HG03280 (cell line): ENCODE measurements at regions not wholly inside any gene's neighbourhood (a gene's known extent, or its start where the extent isn't known, plus 50 kb on each side); places are given as distances from the start of the nearest gene placed in this dataset.

ENCODE experiments used
- ATAC-seq: cut with Tn5 transposase; IDR thresholded peaks from one replicate; pipeline ENCODE4 v1.9.1; 2021; ENCODE audit warnings: mild to moderate bottlenecking, moderate library complexity; ENCODE audit not compliant: unreplicated experiment

- no peak for ATAC-seq
Observed at GRCh38 chr2:2751715-2752315, 420.7 kb upstream of the MYT1L start.

- no peak for ATAC-seq
Observed at GRCh38 chr2:2750867-2751714, 420.0 kb upstream of the MYT1L start.

DNA sequence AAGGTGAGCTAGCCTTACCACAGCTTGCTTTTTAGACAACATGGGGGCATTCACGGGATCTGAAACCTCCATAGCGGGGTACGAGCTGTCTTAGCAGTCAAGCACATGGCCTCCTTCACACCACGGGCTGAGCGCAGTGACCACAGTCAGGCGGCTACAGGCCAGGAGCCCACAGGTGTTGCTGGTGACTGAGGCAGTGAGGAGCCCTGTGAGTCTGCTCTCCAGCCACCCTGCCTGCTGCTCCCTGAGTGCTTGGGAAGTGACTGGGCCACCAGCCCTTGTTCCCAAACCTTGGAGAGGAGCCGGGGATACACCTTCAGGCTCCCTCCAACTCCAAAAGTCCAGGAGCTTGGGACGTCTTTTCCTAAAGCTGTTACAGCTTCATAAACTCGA, 418.1 kb upstream of the MYT1L start:
- ATAC-seq, result no peak

- no peak for ATAC-seq
Observed at GRCh38 chr2:2748399-2749205, 417.5 kb upstream of the MYT1L start.

- no peak for ATAC-seq
Observed at GRCh38 chr2:2747797-2748301, 416.8 kb upstream of the MYT1L start.

DNA sequence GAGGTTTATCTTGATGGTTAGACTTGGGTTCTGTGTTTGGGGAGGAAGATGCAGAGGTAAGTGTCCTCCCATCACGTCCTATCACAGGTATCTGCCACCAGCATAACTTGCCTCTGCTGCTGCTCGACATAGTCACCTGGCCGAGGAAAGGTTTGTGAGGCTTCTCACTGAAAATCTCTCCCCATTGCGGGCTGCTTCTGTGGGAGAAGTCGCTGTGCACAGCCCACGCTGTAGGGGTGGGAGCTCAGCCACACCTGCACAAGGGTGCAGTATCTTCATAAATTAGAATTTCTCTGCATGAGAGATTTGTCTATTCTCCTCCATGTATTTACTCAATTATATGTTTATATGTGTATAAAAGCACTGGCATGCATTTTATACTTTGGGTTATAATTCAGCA, 415.7 kb upstream of the MYT1L start:
- no peak for ATAC-seq

- no peak for ATAC-seq
Observed at GRCh38 chr2:2744958-2745715, 414.1 kb upstream of the MYT1L start.

GRCh38 chr2:2744107-2744506, 413.0 kb upstream of the MYT1L start:
- ATAC-seq, result no peak

GRCh38 chr2:2743164-2743571, 412.1 kb upstream of the MYT1L start:
- ATAC-seq, result no peak

GRCh38 chr2:2742726-2743125, 411.7 kb upstream of the MYT1L start:
- ATAC-seq, result no peak

- ATAC-seq, result no peak
Observed at GRCh38 chr2:2740238-2740775, 409.2 kb upstream of the MYT1L start.

DNA sequence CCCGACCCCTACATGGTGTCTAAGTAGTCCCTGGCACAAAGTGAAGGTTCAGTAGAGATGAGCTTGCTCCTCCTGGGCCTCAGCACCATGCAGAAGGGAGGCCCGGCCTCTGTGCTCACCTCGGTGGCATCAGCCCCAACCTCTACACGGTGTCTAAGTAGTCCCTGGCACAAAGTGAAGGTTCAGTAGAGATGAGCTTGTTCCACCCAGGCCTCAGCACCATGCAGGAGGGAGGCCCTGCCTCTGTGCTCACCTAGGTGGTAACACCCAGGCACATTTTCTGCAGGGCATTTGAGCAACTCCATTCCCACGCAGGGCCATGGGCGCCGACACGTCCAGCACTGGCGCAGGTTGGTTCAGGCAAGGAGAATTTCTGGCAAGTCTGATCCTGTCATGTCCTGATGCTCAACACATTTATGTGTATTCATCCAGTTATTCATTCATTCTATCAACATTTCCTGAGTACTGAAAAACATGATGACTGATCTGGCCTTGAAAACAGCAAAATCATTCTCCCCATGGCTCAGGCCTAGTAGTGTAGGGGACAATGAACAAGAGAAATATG, 408.2 kb upstream of the MYT1L start:
- no peak for ATAC-seq

- ATAC-seq, result no peak
Observed at GRCh38 chr2:2738684-2739083, 407.6 kb upstream of the MYT1L start.

DNA sequence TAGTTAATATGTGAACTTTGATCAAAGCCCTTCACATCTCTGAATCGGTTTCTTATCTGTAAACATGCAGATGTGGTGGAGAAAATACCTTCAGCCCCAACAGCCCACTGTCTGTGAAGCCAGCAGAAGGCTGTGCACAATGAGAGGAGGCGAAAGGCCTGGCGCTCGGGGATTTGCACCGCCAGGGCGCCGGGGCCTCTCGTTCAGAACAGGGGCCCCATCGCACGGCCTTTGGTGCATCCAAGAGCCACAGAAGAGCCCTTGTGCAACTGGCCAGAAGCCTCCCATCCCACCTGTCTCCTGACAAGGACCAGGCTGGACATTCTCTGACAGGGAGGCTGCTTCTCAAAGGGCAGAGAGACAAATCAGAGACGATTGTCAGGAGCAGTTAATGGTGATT, 407.2 kb upstream of the MYT1L start:
- ATAC-seq, result no peak

GRCh38 chr2:2735041-2735440, 404.0 kb upstream of the MYT1L start:
- no peak for ATAC-seq

DNA sequence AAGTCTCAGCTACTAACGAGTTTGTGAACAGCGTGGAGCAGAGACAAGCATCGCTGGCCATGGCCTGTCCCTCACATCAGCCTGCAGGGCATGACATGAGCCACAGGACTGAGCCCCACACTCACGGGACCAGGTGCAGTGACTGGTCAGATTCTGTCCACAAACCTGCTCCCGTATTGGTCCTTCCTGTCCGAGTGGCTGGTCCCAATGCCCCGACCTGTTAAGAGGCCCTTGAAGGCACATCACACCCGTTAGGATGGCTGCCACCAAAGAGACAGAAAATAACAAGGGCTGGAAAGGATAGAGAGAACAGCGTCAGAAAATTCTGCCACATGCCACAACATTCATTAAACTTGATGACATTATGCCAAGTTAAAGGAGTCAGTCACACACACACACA, 403.2 kb upstream of the MYT1L start:
- no peak for ATAC-seq

DNA sequence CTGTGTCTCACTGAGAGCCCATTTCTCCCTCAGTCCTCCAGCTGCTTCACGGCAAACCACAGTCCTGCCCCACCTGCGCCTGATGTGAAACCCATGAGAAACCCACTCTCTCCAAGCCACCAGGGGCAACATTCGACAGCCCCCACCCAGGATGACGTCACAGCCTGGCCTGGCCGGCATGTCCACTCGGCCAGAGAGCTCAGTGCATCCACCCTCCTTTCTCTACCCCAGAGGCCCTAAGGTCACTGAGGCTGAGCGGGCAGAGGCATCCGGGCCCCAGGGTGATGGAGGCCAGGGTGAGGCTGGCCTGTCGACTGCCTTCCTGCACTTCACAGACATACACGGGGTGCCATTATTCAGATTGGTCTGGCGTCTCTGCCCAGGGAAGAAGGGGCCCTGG, 402.7 kb upstream of the MYT1L start:
- no peak for ATAC-seq

DNA sequence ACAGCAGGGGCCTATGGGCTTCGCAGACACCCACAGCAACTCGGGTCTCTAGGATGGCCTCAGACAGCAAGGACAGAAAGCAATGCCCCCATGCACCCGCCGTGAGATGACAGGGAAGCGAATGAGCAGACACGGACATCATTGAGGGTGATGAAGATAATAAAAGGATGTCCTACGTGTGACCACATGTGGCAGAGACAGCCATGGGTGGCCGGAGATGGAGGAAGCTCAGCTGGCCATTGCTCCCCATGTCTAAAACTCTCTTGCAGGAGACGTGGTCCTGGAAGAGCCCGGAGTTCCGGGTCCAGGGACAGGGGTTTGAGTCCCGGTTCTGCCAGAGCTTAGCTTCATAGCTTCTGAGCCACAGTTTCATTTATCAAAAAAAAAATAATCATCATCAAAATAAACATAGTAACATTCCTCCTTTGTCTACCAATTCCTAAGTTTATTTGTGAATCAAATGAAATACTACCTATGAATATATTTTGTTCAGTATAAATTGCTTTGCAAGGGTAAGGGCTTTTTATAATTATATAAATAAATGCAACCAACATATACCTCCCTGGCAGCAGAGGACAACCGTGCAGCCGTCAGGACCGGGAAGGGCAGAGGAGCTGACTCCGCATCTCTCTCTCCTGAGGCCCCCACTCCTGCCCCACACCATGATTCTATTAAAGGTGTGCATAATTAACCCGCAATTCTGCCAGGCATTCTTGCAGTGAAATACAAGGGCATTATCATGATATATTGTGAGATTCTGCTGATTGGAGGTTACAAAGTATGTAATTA, 401.4 kb upstream of the MYT1L start:
- no peak for ATAC-seq

DNA sequence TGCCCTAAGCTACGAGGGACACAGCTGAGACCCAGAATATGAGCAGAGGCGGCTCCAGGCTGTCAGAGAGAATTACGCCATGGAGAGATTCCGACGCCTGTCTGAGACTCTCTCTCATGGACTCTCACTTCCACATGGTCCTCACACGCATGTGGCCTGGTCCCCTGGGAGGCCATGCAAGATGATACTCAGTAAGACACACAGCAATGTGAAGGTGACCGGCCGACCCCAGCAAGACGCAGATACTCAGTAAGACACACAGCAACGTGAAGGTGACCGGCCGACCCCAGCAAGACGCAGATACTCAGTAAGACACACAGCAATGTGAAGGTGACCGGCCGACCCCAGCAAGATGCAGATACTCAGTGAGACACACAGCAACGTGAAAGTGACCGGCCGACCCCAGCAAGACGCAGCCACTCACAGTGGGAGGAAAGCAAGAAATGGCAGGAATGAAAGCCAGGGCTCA, 400.8 kb upstream of the MYT1L start:
- no peak for ATAC-seq
